HG02938 (cell line): ENCODE measurements at regions not wholly inside any gene's neighbourhood (a gene's known extent, or its start where the extent isn't known, plus 50 kb on each side); places are given as distances from the start of the nearest gene placed in this dataset.

ENCODE experiments used
- ATAC-seq: cut with Tn5 transposase; IDR thresholded peaks from one replicate; pipeline ENCODE4 v1.9.1; 2021; ENCODE audit warnings: mild to moderate bottlenecking, moderate library complexity; ENCODE audit not compliant: unreplicated experiment

GRCh38 chr6:166050559-166050958 is 117.1 kb downstream of the TBXT start:
- ATAC-seq: no peak

GRCh38 chr6:166046982-166047381 is 120.7 kb downstream of the TBXT start:
- no peak for ATAC-seq

GRCh38 chr6:166046226-166046625 is 121.4 kb downstream of the TBXT start:
- ATAC-seq: no peak

GRCh38 chr6:166045860-166046200 is 121.8 kb downstream of the TBXT start:
- no peak for ATAC-seq

GRCh38 chr6:166045173-166045859 is 122.3 kb downstream of the TBXT start:
- ATAC-seq: no peak

GRCh38 chr6:166041277-166041676 is 126.4 kb downstream of the TBXT start:
- no peak for ATAC-seq

GRCh38 chr6:166040292-166040691 is 127.4 kb downstream of the TBXT start:
- no peak for ATAC-seq

- ATAC-seq: no peak
Observed at GRCh38 chr6:166036316-166037095, 131.1 kb downstream of the TBXT start.

GRCh38 chr6:166032366-166033200 is 135.1 kb downstream of the TBXT start:
- no peak for ATAC-seq

GRCh38 chr6:166031275-166031674 is 136.4 kb downstream of the TBXT start:
- no peak for ATAC-seq

GRCh38 chr6:166029506-166029905 is 138.1 kb downstream of the TBXT start:
- ATAC-seq: no peak

GRCh38 chr6:166027761-166028160 is 139.9 kb downstream of the TBXT start:
- ATAC-seq: no peak

GRCh38 chr6:166026586-166027126 is 141.0 kb downstream of the TBXT start:
- no peak for ATAC-seq

- no peak for ATAC-seq
Observed at GRCh38 chr6:166025149-166025898, 142.3 kb downstream of the TBXT start.

GRCh38 chr6:166024252-166024651 is 143.4 kb downstream of the TBXT start:
- ATAC-seq: no peak

GRCh38 chr6:166023273-166023989 is 144.2 kb downstream of the TBXT start:
- ATAC-seq: no peak

- ATAC-seq: no peak
Observed at GRCh38 chr6:166021429-166021828, 146.2 kb downstream of the TBXT start.

- no peak for ATAC-seq
Observed at GRCh38 chr6:166019214-166019613, 148.4 kb downstream of the TBXT start.

GRCh38 chr6:166017032-166017635 is 150.5 kb downstream of the TBXT start:
- no peak for ATAC-seq

- no peak for ATAC-seq
Observed at GRCh38 chr6:166014966-166015365, 152.7 kb downstream of the TBXT start.
